CD4-positive, alpha-beta T cell treated with Interleukin-17A for 4 hours (primary cell): ENCODE measurements at regions not wholly inside any gene's neighbourhood (a gene's known extent, or its start where the extent isn't known, plus 50 kb on each side); places are given as distances from the start of the nearest gene placed in this dataset.
"Not testable (repeated sequence)": the region's sequence is repeated elsewhere in the genome, so short reads cannot be mapped to it uniquely, and the experiment has no call there.

ENCODE experiments used
- DNase-seq: peaks from one replicate; pipeline ENCODE4 v3.0.0-alpha.2; 2020; ENCODE audit warnings: mixed read lengths

DNA sequence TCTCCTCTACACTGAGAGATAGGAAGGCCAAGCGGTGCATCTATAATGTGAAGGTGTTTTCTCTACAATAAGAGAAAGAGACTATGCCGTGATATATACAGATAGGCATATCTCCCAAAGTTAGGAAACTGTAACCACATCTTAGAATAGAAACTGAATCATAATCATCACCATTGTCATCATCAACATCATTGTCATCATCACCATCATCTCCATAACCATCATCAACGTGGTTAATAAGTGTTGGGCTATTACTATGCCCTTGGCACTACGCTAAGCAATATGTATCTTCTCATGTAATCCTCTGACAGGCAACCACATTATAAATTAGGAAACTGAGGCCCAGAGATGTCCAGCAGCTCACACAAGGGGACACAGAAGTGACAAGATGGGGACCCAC is 369.9 kb downstream of the ANAPC1 start:
- DNase-seq, result not testable (repeated sequence)

DNA sequence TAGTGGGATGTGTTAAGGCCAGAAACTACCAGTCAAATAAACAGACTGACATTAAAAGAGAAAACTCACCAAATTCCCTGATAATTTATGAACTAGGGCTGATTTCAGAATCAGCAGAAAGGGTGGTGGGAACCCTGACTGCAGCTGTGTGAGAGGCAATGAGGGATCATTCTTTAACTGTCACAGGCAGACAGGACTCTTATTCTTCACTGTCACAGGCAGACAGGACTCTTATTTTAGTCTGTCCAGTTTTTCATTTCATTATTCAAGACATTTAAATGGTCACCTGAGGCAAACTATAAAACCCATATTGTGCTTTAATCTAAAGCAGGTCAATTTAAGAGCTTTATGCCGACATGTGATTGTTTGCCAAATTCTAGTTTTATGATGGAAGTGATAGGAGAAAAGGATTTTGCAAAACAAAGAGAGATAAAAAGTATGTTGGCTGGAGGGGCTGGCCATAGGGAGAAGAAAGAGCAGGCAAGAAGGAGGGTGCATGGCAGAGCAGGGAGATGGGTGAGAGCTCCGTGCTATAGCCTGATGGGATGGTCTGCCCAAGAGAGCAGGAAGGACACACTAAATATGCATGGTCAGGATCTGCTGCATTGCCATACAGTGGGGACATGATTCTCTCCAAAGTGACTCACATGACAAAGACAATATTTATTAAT is 366.8 kb downstream of the ANAPC1 start:
- DNase-seq, result not testable (repeated sequence)

GRCh38 chr2:111517721-111518053 is 366.3 kb downstream of the ANAPC1 start:
- not testable (repeated sequence) for DNase-seq

DNA sequence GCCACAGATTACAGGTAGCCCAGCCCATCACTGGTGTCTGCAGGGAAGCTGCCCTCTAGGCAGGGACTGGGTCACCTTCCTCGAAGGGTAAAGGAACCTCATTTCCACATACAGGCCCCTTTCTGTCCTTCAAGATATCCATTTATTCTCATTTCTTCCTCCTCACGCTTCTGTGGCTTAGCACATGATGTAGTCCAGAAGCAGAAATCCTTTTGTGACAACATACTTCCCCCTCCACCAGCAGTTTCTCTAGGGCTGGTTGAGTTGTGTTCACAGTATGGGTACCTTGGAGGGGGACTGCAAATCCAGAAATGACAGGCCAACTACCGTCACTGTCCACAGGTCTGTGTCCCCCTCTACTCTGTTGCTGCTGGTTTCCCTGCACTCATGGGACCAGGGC is 364.9 kb downstream of the ANAPC1 start:
- DNase-seq, result no peak

GRCh38 chr2:111522231-111522768 is 361.7 kb downstream of the ANAPC1 start:
- DNase-seq, result no peak

- DNase-seq, result no peak
Measured at GRCh38 chr2:111523009-111523408, 361.0 kb downstream of the ANAPC1 start.

- DNase-seq, result not testable (repeated sequence)
Measured at GRCh38 chr2:111525026-111525425, 359.0 kb downstream of the ANAPC1 start.

DNA sequence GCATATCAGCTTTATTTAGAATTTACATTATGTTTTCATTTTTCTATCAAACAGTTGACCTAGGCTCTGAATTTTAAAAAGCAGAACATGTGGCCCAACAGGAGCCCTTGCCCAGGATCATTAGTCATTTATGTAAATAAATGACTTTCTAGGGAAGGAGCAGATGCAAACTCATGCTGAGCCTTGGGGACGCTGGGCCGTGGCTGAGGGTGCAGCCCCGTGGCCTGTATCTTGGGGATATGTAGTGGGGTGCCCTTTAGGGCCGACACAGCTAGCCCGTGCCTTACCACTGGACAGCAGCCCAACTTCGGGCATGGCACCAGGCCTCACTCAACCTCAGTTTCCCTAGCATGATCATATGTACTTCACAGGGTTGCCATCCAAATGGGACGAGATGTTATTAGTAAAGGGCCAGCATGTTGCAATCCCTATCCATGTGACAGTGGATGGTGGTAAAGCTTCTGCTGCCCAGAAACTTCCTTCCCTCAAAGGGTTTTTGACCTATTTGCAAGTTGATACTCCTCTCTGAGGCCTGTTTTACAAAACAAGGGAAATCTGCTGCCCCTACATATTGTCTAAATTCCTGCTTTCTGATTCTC is 357.9 kb downstream of the ANAPC1 start:
- DNase-seq, result not testable (repeated sequence)

DNA sequence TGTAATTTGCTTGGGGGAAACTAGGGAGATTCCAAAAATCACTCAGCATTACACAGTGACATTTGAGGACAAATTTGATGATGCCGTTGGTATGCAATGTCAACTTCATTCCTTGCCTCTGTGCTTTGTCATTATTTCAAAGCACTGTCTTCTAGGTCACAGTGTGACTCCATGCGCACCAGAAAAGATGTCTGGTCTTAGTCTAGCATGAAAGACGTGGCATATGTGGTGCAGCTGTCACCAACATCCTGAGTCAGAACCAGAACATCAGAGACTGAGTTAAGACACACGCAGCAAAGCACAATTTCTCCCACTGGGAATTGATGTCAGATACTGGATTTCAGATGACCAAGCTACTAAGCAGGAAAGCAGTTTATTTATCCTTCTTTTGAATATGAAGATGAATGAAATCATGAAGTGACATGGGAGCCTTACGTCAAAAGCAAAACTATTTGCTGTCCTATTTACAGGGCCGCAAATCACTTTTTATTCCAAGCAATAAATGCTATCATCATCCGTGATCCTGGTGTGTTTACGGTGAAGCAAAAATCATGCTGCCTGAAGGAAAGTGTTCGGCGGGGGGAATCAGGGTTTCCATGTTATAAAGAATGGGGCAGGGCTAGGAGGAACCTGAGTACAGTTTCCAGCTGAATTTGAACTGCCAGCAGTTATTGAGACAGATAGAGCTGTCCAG is 356.1 kb downstream of the ANAPC1 start:
- not testable (repeated sequence) for DNase-seq

GRCh38 chr2:111529022-111529421 is 355.0 kb downstream of the ANAPC1 start:
- not testable (repeated sequence) for DNase-seq

GRCh38 chr2:111530239-111530965 is 353.6 kb downstream of the ANAPC1 start:
- DNase-seq, result not testable (repeated sequence)

DNA sequence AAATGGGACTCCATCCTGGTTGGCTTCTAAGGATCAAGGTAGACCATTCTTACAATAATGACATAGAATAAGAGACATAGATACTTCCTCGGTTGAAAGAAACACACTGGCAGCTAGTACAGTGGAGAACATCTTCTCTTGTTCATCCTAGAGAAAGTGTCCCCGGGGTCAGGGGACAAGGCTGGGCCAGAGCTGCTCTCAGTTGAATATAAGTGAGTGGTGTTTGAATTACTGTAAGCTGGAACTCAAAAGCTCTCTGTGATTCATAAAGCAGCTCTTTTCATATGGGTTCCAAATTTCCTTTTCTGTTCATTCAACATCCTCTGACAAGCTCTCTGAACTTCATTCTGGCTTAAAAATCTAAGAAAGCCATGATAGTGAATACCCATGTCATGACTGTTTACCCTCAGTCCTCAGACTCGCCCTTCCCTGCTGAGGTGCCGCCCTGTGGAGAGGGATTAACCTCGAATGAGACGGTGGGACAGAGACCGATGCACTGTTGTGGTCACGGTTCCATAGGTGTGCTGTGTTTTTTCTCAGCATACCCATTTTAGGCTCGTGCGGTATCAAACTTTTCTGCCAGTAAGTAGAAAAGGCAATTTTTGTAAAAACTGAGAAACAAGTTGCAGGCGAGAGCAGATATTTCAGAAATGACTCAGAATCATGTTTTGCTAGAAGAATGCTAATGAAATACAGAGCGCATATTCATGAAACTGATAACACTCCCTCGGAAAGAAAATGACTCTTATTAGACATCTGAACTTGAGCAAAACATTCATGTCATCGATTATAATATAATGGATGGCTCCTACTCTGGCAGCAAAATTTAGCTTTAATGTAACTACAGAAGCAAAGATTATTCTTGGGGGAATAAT is 351.1 kb downstream of the ANAPC1 start:
- DNase-seq, result not testable (repeated sequence)

DNA sequence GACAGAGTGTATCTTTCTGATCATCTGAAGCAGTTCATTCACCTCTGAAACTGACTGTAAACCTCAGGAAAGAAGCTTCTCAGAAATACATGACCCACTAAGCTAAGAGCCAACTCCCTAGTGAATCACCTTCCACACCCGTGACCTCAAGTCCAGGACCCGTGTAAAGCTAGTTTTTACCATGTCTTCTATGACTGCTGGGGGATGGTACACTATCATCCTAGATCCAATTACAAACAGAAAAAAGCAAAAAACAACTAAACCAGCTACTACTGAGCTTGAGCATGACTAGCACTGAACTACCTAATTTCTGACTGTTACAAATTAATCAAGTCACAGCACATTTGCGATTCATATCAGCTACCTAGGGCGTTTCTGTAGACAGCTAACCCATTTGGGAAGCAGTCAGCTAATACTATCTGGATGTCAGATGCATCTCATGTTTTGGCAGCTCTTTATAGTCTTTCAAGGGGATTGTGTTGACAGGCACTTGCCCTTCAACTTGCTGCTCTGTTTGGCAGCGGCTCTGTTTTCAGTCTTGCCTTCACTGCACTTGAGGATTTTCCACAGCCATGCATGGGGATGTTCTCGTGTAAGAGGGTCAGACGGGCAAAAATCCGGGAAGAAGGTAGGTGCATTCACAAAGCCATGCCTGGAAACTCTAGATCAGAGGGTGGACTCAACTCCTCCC is 350.3 kb downstream of the ANAPC1 start:
- DNase-seq, result not testable (repeated sequence)

GRCh38 chr2:111534910-111535352 is 349.1 kb downstream of the ANAPC1 start:
- peak; percentile 22 for DNase-seq

- DNase-seq, result no peak
Measured at GRCh38 chr2:111535404-111535803, 348.6 kb downstream of the ANAPC1 start.

- DNase-seq, result no peak
Measured at GRCh38 chr2:111537078-111537655, 346.8 kb downstream of the ANAPC1 start.

DNA sequence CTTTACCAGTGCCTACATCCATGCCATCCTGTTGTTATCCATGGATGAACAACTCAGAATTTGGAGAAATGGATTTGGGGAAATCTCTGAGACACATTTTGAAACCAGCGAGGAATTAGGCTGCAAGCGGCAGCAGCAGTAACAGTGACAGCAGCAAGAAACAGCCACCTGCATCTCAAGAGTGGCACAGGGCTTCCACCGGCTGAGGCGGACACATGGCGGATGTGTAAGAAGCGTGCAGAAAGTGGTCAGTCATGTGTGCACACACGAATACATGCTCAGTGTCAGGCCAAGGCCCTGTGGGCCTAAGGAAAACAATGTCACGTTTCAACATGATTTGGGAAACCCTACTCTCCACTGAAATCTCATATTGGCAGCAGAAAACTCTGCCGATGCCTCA is 344.0 kb downstream of the ANAPC1 start:
- not testable (repeated sequence) for DNase-seq

DNA sequence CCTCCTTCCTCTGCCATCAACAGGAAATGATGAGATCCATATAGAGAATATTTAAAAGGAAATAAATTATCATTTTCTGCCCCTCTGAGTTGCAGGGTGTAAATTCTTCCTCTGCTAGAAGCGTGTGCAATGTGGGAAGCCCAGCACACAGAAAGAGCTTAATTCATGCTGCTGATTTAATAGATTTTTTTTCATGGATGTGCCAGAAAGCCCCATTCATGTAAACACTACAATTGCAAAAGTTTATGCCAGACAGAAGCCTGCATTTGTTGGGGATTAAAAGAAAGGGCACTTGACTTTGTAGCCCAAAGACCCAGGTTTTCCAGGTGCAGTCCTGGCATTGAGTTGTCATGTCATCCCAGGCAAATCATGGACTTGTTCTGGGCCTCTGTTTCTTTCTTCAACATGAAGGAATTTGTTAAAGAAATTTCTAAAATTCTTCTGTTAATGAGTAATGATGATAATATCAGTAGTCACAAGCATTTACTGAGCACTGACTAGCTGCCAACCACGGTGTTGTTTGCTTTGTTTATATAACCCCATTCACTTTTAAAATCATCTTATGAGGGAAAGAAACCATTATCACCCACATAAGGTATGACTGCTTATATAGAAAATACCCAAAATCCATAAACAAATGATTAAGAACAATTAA is 341.7 kb downstream of the ANAPC1 start:
- not testable (repeated sequence) for DNase-seq

- not testable (repeated sequence) for DNase-seq
Measured at GRCh38 chr2:111544006-111544405, 340.0 kb downstream of the ANAPC1 start.

GRCh38 chr2:111545723-111546431 is 338.1 kb downstream of the ANAPC1 start:
- DNase-seq, result not testable (repeated sequence)
